PC-9 (cell line): ENCODE measurements at regions not wholly inside any gene's neighbourhood (a gene's known extent, or its start where the extent isn't known, plus 50 kb on each side); places are given as distances from the start of the nearest gene placed in this dataset.

Experiments used
- EZH2 ChIP-seq: fragments of 200-600 bp; sonication (generic); IDR thresholded peaks from 2 replicates; pipeline ENCODE4 v1.8.0; 2017; ENCODE audit warnings: antibody characterized with exemption, low read depth
- TF ChIP-seq, protein P1 (sequence below): fragments of 200-600 bp; sonication (generic); conservative IDR thresholded peaks from 2 replicates; pipeline ENCODE4 v1.6.1; 2017; ENCODE audit warnings: mixed run types, antibody characterized with exemption, mild to moderate bottlenecking, moderate library complexity

DNA sequence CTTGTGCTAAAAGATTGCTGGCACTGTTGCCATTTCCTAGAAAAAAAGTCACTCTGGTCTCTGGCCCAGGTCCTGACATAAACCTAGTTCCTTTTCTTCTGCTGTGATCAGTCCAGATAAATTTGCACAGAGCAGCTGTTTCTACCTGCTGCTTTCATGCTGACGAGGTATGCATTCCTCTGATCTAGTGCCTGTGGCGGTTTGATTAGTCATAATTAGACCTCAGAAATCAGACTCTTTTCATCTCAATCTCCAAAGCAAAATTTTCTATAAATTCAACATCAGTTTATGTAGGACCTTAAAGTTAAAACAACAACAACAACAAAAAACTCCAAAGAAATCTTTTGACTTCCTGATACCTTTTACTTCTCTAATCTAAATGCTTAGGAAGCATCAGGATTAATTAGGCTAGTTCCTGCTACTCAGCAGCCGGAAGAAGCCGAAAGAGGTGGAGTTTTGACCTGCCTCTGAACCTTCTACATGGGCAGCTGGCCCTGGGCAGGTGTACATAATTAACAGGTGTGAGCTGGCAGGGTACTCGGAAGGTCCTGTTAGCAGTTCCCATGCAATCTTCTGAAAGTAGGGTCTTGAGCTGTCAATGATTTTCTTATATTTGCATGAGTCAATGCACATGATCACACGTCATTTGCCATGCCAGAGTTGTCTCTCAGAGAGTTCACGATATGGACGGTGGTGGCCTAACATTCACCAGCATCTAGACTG lies 83.3 kb upstream of the CCDC112 start:
- TF ChIP-seq, protein P1, sequence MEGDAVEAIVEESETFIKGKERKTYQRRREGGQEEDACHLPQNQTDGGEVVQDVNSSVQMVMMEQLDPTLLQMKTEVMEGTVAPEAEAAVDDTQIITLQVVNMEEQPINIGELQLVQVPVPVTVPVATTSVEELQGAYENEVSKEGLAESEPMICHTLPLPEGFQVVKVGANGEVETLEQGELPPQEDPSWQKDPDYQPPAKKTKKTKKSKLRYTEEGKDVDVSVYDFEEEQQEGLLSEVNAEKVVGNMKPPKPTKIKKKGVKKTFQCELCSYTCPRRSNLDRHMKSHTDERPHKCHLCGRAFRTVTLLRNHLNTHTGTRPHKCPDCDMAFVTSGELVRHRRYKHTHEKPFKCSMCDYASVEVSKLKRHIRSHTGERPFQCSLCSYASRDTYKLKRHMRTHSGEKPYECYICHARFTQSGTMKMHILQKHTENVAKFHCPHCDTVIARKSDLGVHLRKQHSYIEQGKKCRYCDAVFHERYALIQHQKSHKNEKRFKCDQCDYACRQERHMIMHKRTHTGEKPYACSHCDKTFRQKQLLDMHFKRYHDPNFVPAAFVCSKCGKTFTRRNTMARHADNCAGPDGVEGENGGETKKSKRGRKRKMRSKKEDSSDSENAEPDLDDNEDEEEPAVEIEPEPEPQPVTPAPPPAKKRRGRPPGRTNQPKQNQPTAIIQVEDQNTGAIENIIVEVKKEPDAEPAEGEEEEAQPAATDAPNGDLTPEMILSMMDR = no peak
- TF ChIP-seq EZH2 = no peak
